Erythroblast (primary cell): ENCODE measurements at regions not wholly inside any gene's neighbourhood (a gene's known extent, or its start where the extent isn't known, plus 50 kb on each side); places are given as distances from the start of the nearest gene placed in this dataset.
"Not testable (repeated sequence)": the region's sequence is repeated elsewhere in the genome, so short reads cannot be mapped to it uniquely, and the experiment has no call there.

Source experiments
- DNase-seq, 2 experiments: peaks; one replicate each; lab custom pipeline; 2025; lab: John Stamatoyannopoulos, UW
- GATA1 ChIP-seq: IDR thresholded peaks from 2 replicates; pipeline ENCODE4 v1.6.1; 2011; ENCODE audit warnings: low read depth, mild to moderate bottlenecking, control low read depth, low read length, moderate library complexity
- POLR2A ChIP-seq: IDR thresholded peaks from 2 replicates; pipeline ENCODE4 v1.6.1; 2011; ENCODE audit warnings: mild to moderate bottlenecking, low read length

- TF ChIP-seq GATA1 (no peak), POLR2A (no peak)
- no peak for DNase-seq
These were observed 546.0 kb upstream of the RGMB start for GRCh38 chr5:98227489-98227888.

- TF ChIP-seq POLR2A (no peak), GATA1 (no peak)
- no peak for DNase-seq
These were observed 542.4 kb upstream of the RGMB start for GRCh38 chr5:98231089-98231488.

GRCh38 chr5:98237794-98238193 is 535.7 kb upstream of the RGMB start:
- not testable (repeated sequence) for DNase-seq

GRCh38 chr5:98243972-98244371 is 529.5 kb upstream of the RGMB start:
- no peak for TF ChIP-seq GATA1
- no peak for TF ChIP-seq POLR2A
- DNase-seq = no peak

GRCh38 chr5:98248949-98249348 is 524.5 kb upstream of the RGMB start:
- DNase-seq = no peak
- TF ChIP-seq GATA1 = no peak
- no peak for TF ChIP-seq POLR2A

- DNase-seq = no peak
- no peak for TF ChIP-seq GATA1
- TF ChIP-seq POLR2A = no peak
These were observed 514.5 kb upstream of the RGMB start for GRCh38 chr5:98258939-98259338.

GRCh38 chr5:98259595-98259994 is 513.9 kb upstream of the RGMB start:
- TF ChIP-seq GATA1 = no peak
- no peak for TF ChIP-seq POLR2A
- no peak for DNase-seq

GRCh38 chr5:98263084-98263483 is 510.4 kb upstream of the RGMB start:
- no peak for DNase-seq
- no peak for TF ChIP-seq POLR2A
- TF ChIP-seq GATA1 = no peak

GRCh38 chr5:98268162-98268860 is 505.2 kb upstream of the RGMB start:
- no peak for DNase-seq
- TF ChIP-seq POLR2A = no peak
- no peak for TF ChIP-seq GATA1

GRCh38 chr5:98275980-98276379 is 497.5 kb upstream of the RGMB start:
- TF ChIP-seq POLR2A (no peak), GATA1 (no peak)
- DNase-seq = no peak

- peak; percentile 28 to 78 for DNase-seq
- no peak for TF ChIP-seq GATA1
- no peak for TF ChIP-seq POLR2A
These were observed 490.9 kb upstream of the RGMB start for GRCh38 chr5:98282521-98282920.

GRCh38 chr5:98292496-98292895 is 481.0 kb upstream of the RGMB start:
- TF ChIP-seq GATA1 = no peak
- TF ChIP-seq POLR2A = no peak
- DNase-seq = no peak

- no peak for TF ChIP-seq POLR2A
- no peak for DNase-seq
These were observed 477.0 kb upstream of the RGMB start for GRCh38 chr5:98296426-98296825.

GRCh38 chr5:98299435-98299834 is 474.0 kb upstream of the RGMB start:
- DNase-seq = no peak
- no peak for TF ChIP-seq GATA1
- no peak for TF ChIP-seq POLR2A

GRCh38 chr5:98301547-98301946 is 471.9 kb upstream of the RGMB start:
- TF ChIP-seq POLR2A (no peak), GATA1 (no peak)
- no peak for DNase-seq
